Neural crest cell (in vitro differentiated cells): ENCODE measurements at regions not wholly inside any gene's neighbourhood (a gene's known extent, or its start where the extent isn't known, plus 50 kb on each side); places are given as distances from the start of the nearest gene placed in this dataset.

Source experiments
- DNase-seq: peaks from one replicate; pipeline ENCODE4 v3.0.0; 2021; ENCODE audit warnings: low read depth, mixed read lengths, low spot score
- H3K27ac Mint-ChIP-seq: one replicate; pipeline ENCODE4 v1.8.0; 2021; ENCODE audit warnings: mild to moderate bottlenecking, mixed read lengths; ENCODE audit not compliant: unreplicated experiment
- H3K27me3 Mint-ChIP-seq: 2 replicates; pipeline ENCODE4 v1.8.0; 2021; ENCODE audit warnings: low read depth, mild to moderate bottlenecking, mixed read lengths
- H3K36me3 Mint-ChIP-seq: 2 replicates; pipeline ENCODE4 v1.8.0; 2021; ENCODE audit warnings: low read depth, mild to moderate bottlenecking, mixed read lengths
- H3K4me1 Mint-ChIP-seq: 2 replicates; pipeline ENCODE4 v1.8.0; 2021; ENCODE audit warnings: mixed read lengths
- H3K4me3 Mint-ChIP-seq: one replicate; pipeline ENCODE4 v1.8.0; 2021; ENCODE audit warnings: mild to moderate bottlenecking, mixed read lengths
- H3K9me3 Mint-ChIP-seq: 2 replicates; pipeline ENCODE4 v1.8.0; 2021; ENCODE audit warnings: mixed read lengths
- CTCF ChIP-seq: fragments of 200-600 bp; sonication (generic); conservative IDR thresholded peaks from 2 replicates; pipeline ENCODE4 v1.5.0; 2021; ENCODE audit warnings: antibody characterized with exemption, mild to moderate bottlenecking

- H3K36me3 Mint-ChIP-seq: no peaks in the 10 kb centered on the region
- H3K27me3 Mint-ChIP-seq: no peaks in the 10 kb centered on the region
- no peaks in the 10 kb centered on the region for H3K4me1 Mint-ChIP-seq
- no peak overlapping the region for H3K4me3 Mint-ChIP-seq
- no peak for TF ChIP-seq CTCF
- peaks cover 4% of the 10 kb centered on the region for H3K9me3 Mint-ChIP-seq
- no peak for DNase-seq
- no peak overlapping the region for H3K27ac Mint-ChIP-seq
Measured at GRCh38 chr4:36990128-36990872, 254.2 kb upstream of the NWD2 start.

DNA sequence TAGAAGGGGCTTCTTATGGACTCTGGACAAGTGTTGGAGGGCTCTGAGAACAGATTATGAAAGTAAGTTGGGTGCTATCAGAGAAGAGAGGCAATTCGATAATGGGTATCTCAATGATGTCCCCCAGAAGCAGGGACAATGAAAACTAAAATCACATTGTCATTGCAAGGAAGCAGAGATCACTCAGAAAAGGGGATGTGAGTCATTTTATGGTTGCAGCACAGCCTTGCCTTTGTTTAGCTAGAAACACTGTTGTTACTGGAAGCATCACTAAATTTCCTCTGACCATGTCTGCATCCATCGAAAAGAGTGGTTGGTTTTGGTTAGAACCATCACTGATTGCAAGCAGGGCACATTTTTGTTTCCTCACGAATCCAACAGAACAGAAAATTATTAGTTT is 246.8 kb upstream of the NWD2 start:
- H3K27ac Mint-ChIP-seq: no peak overlapping the region
- H3K27me3 Mint-ChIP-seq: no peaks in the 10 kb centered on the region
- no peak for DNase-seq
- no peak for TF ChIP-seq CTCF
- no peaks in the 10 kb centered on the region for H3K36me3 Mint-ChIP-seq
- H3K4me1 Mint-ChIP-seq: no peaks in the 10 kb centered on the region
- H3K4me3 Mint-ChIP-seq: no peak overlapping the region
- H3K9me3 Mint-ChIP-seq: no peaks in the 10 kb centered on the region

- Mint-ChIP-seq H3K36me3 (no peaks in the 10 kb centered on the region), H3K4me1 (no peaks in the 10 kb centered on the region), H3K4me3 (no peak overlapping the region), H3K27me3 (no peaks in the 10 kb centered on the region), H3K9me3 (peaks cover 5% of the 10 kb centered on the region), H3K27ac (no peak overlapping the region)
- DNase-seq: no peak
- TF ChIP-seq CTCF: no peak
Measured at GRCh38 chr4:37000281-37000680, 244.3 kb upstream of the NWD2 start.

DNA sequence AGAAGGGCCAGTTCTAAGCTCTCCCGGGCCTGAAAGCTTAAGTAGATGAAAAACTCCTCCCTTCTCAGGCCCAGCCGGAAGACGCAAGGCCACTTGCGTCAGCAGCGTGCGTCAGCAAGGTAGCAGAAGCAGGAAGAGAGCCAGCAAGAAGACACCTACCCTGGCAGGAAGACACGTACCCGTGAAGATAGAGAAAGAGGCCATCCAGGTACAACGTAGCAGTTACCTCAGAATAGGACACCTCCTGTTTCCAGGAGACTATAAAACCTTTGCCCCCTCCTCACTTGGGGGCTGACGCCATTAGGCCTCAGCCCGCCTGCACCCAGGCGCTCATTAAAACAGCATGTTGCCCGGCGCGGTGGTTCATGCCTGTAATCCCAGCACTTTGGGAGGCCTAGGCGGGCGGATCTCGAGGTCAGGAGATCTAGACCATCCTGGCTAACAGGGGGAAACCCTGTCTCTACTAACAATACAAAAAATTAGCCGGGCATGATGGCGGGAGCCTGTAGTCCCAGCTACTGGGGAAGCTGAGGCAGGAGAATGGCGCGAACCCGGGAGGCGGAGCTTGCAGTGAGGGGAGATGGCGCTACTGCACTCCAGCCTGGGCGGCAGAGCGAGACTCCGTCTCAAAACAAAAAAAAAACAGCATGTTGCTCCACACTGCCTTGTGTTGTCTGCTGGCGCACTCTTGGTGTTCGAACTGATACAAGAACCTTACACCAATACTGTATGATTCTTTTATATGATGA is 242.7 kb upstream of the NWD2 start:
- H3K36me3 Mint-ChIP-seq: no peaks in the 10 kb centered on the region
- H3K27me3 Mint-ChIP-seq: no peaks in the 10 kb centered on the region
- no peak for TF ChIP-seq CTCF
- peaks cover 8% of the 10 kb centered on the region for H3K9me3 Mint-ChIP-seq
- H3K4me1 Mint-ChIP-seq: no peaks in the 10 kb centered on the region
- no peak for DNase-seq
- no peak overlapping the region for H3K4me3 Mint-ChIP-seq
- no peak overlapping the region for H3K27ac Mint-ChIP-seq

DNA sequence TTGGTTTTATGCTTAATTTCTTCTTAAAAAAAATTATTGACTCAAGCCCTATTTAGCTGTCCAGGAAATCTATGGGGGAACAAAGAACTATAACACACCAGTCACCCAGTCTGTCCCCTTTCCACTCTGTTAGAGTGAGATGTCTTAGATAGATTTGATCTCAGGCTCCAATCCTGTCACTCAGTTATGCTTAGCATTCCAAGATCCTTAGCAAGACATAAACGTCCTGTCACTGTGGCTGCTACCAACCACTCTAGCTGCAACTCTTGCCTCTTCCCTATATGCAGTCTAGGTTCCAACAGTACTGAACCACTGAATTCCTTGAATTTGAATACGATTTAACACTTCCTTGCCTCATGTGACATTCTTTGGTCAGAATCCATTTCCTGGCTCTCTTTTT is 241.9 kb upstream of the NWD2 start:
- Mint-ChIP-seq H3K36me3 (no peaks in the 10 kb centered on the region), H3K4me3 (no peak overlapping the region), H3K27me3 (no peaks in the 10 kb centered on the region), H3K9me3 (peaks cover 8% of the 10 kb centered on the region), H3K4me1 (no peaks in the 10 kb centered on the region), H3K27ac (no peak overlapping the region)
- TF ChIP-seq CTCF: no peak
- no peak for DNase-seq
